Loucy (cell line): ENCODE measurements at regions not wholly inside any gene's neighbourhood (a gene's known extent, or its start where the extent isn't known, plus 50 kb on each side); places are given as distances from the start of the nearest gene placed in this dataset.

Experiments used
- H2AFZ ChIP-seq: fragments of 200-600 bp; sonication (generic); 2 replicates; pipeline ENCODE4 v1.6.0; 2016; ENCODE audit warnings: antibody characterized with exemption, mild to moderate bottlenecking, low read length, moderate library complexity
- H3F3A ChIP-seq: fragments of 200-600 bp; 2 replicates; pipeline ENCODE4 v1.6.0; 2016; ENCODE audit warnings: antibody characterized with exemption, low read depth, mild to moderate bottlenecking
- H3K27me3 ChIP-seq: fragments of 200-600 bp; sonication (generic); 2 replicates; pipeline ENCODE4 v1.6.1; 2014; ENCODE audit warnings: low read length, mild to moderate bottlenecking; ENCODE audit not compliant: insufficient read depth, poor library complexity, severe bottlenecking
- H3K36me3 ChIP-seq: fragments of 200-600 bp; sonication (generic); 2 replicates; pipeline ENCODE4 v1.6.1; 2016; ENCODE audit warnings: low read length; ENCODE audit not compliant: insufficient read depth
- H3K4me1 ChIP-seq: fragments of 200-600 bp; sonication (generic); 2 replicates; pipeline ENCODE4 v1.5.1; 2014; ENCODE audit warnings: low read length, mild to moderate bottlenecking; ENCODE audit not compliant: insufficient read depth, poor library complexity, severe bottlenecking
- H3K4me2 ChIP-seq: fragments of 200-600 bp; sonication (generic); 2 replicates; pipeline ENCODE4 v1.6.0; 2014; ENCODE audit warnings: antibody characterized with exemption, low read length, low read depth, mild to moderate bottlenecking; ENCODE audit not compliant: poor library complexity, severe bottlenecking
- H3K4me3 ChIP-seq: fragments of 200-600 bp; sonication (generic); 2 replicates; pipeline ENCODE4 v1.5.1; 2014; ENCODE audit warnings: low read length, mild to moderate bottlenecking, mixed read lengths; ENCODE audit not compliant: poor library complexity, severe bottlenecking
- H3K79me2 ChIP-seq: fragments of 200-600 bp; sonication (generic); 2 replicates; pipeline ENCODE4 v1.6.1; 2014; ENCODE audit warnings: low read length; ENCODE audit not compliant: insufficient read depth
- H3K9ac ChIP-seq: fragments of 200-600 bp; sonication (generic); 2 replicates; pipeline ENCODE4 v1.6.0; 2014; ENCODE audit warnings: mild to moderate bottlenecking, low read depth, low read length, moderate library complexity; ENCODE audit not compliant: poor library complexity, severe bottlenecking
- H3K9me2 ChIP-seq: fragments of 200-600 bp; sonication (generic); replicated peaks from 2 replicates; pipeline ENCODE4 v1.6.1; 2016; ENCODE audit warnings: low read depth, low read length, mixed read lengths
- H3K9me3 ChIP-seq: fragments of 200-600 bp; sonication (generic); 2 replicates; pipeline ENCODE4 v1.6.1; 2014; ENCODE audit warnings: mild to moderate bottlenecking, antibody characterized with exemption, low read length, low read depth; ENCODE audit not compliant: insufficient read depth
- H4K20me1 ChIP-seq: fragments of 200-600 bp; sonication (generic); 2 replicates; pipeline ENCODE4 v1.6.0; 2014; ENCODE audit warnings: antibody characterized with exemption, low read length, mild to moderate bottlenecking; ENCODE audit not compliant: insufficient read depth, poor library complexity, severe bottlenecking
- CTCF ChIP-seq: fragments of 200-600 bp; sonication (generic); conservative IDR thresholded peaks from 2 replicates; pipeline ENCODE4 v1.5.1; 2014; ENCODE audit warnings: mild to moderate bottlenecking, antibody characterized with exemption, low read length
- EZH2phosphoT487 ChIP-seq: fragments of 200-600 bp; IDR thresholded peaks from 2 replicates; pipeline ENCODE4 v1.6.1; 2018; ENCODE audit warnings: antibody characterized with exemption, mild to moderate bottlenecking, moderate library complexity, borderline replicate concordance

DNA sequence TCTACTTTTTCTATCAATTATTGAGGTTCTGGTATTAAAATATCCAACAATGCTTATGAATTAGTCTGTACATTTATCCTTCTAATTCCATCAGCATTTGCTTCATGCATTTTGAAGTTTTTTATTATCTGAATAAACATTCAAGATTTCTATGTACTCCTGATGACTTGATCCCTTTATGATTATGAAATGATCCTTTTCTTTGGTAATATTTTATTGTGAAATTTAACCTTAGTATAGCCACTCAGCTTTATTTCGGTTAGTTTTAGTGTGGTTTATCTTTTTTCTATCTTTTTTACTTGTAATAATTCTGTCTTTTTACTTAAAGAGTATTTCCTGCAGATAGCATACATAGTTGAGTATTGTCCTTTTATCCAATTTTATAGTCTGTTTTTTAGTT lies 106.6 kb downstream of the SNAPC1 start:
- H4K20me1 ChIP-seq, result no peaks in the 10 kb centered on the region
- no peaks in the 10 kb centered on the region for H3K9me2 ChIP-seq
- no peak overlapping the region for H3K9ac ChIP-seq
- no peak for TF ChIP-seq CTCF
- no peaks in the 10 kb centered on the region for H3K36me3 ChIP-seq
- H2AFZ ChIP-seq, result no peak overlapping the region
- no peaks in the 10 kb centered on the region for H3K79me2 ChIP-seq
- peaks cover 5% of the 10 kb centered on the region; the same call in 1 of the 2 replicates for H3K9me3 ChIP-seq
- H3K4me1 ChIP-seq, result no peaks in the 10 kb centered on the region
- no peak overlapping the region for H3K4me3 ChIP-seq
- no peak overlapping the region for H3K4me2 ChIP-seq
- no peaks in the 10 kb centered on the region for H3K27me3 ChIP-seq
- H3F3A ChIP-seq, result no peaks in the 10 kb centered on the region

- Histone ChIP-seq H3K9me2 (no peaks in the 10 kb centered on the region), H3K79me2 (no peaks in the 10 kb centered on the region), H4K20me1 (no peaks in the 10 kb centered on the region), H3K9ac (no peak overlapping the region), H2AFZ (no peak overlapping the region), H3K9me3 (peaks cover 5% of the 10 kb centered on the region; the same call in 1 of the 2 replicates), H3K36me3 (no peaks in the 10 kb centered on the region), H3K27me3 (no peaks in the 10 kb centered on the region), H3K4me3 (no peak overlapping the region), H3K4me1 (no peaks in the 10 kb centered on the region), H3K4me2 (no peak overlapping the region), H3F3A (no peaks in the 10 kb centered on the region)
- no peak for TF ChIP-seq CTCF
- TF ChIP-seq EZH2phosphoT487, result no peak
Observed at GRCh38 chr14:61870163-61870562, 107.9 kb downstream of the SNAPC1 start.

GRCh38 chr14:61872452-61872851 lies 110.2 kb downstream of the SNAPC1 start:
- no peaks in the 10 kb centered on the region for H3K27me3 ChIP-seq
- H3K9ac ChIP-seq, result no peak overlapping the region

More at GRCh38 chr14:61872452-61872851, 110.2 kb downstream of the SNAPC1 start:
- H2AFZ ChIP-seq, result no peak overlapping the region
- H3K9me3 ChIP-seq, result peaks cover 5% of the 10 kb centered on the region; the same call in 1 of the 2 replicates
- H3K4me2 ChIP-seq, result no peak overlapping the region
- H3K79me2 ChIP-seq, result no peaks in the 10 kb centered on the region
- TF ChIP-seq CTCF (no peak), EZH2phosphoT487 (no peak)
- H3K4me3 ChIP-seq, result no peak overlapping the region
- H4K20me1 ChIP-seq, result no peaks in the 10 kb centered on the region
- H3K4me1 ChIP-seq, result no peaks in the 10 kb centered on the region
- no peaks in the 10 kb centered on the region for H3K36me3 ChIP-seq
- no peaks in the 10 kb centered on the region for H3K9me2 ChIP-seq
- H3F3A ChIP-seq, result no peaks in the 10 kb centered on the region
